Smooth muscle cell (in vitro differentiated cells): ENCODE measurements at regions not wholly inside any gene's neighbourhood (a gene's known extent, or its start where the extent isn't known, plus 50 kb on each side); places are given as distances from the start of the nearest gene placed in this dataset.

Experiments
- DNase-seq: peaks from one replicate; lab custom pipeline; 2025; ENCODE audit not compliant: unreplicated experiment; lab: John Stamatoyannopoulos, UW
- H2AFZ ChIP-seq: fragments of 200-600 bp; sonication (generic); 2 replicates; pipeline ENCODE4 v1.6.0; 2016; ENCODE audit warnings: antibody characterized with exemption, low read depth, mild to moderate bottlenecking
- H3F3A ChIP-seq: fragments of 200-600 bp; sonication (generic); 2 replicates; pipeline ENCODE4 v1.6.0; 2017; ENCODE audit warnings: antibody characterized with exemption, low read depth
- H3K27ac ChIP-seq: fragments of 200-600 bp; sonication (generic); 2 replicates; pipeline ENCODE4 v1.5.1; 2016; ENCODE audit warnings: low read depth, mild to moderate bottlenecking
- H3K27me3 ChIP-seq: fragments of 200-600 bp; sonication (generic); 2 replicates; pipeline ENCODE4 v1.6.1; 2016; ENCODE audit warnings: low read depth, mild to moderate bottlenecking
- H3K36me3 ChIP-seq: fragments of 200-600 bp; sonication (generic); 2 replicates; pipeline ENCODE4 v1.5.1; 2016; ENCODE audit warnings: low read depth
- H3K4me1 ChIP-seq: fragments of 200-600 bp; sonication (generic); 2 replicates; pipeline ENCODE4 v1.5.1; 2016; ENCODE audit warnings: low read depth
- H3K4me2 ChIP-seq: fragments of 200-600 bp; sonication (generic); 2 replicates; pipeline ENCODE4 v1.6.0; 2016; ENCODE audit warnings: mild to moderate bottlenecking
- H3K4me3 ChIP-seq: fragments of 200-600 bp; sonication (generic); 2 replicates; pipeline ENCODE4 v1.5.1; 2016; ENCODE audit warnings: mild to moderate bottlenecking
- H3K79me2 ChIP-seq: fragments of 200-600 bp; sonication (generic); 2 replicates; pipeline ENCODE4 v1.6.0; 2016; ENCODE audit warnings: low read depth, mild to moderate bottlenecking
- H3K9ac ChIP-seq: fragments of 200-600 bp; sonication (generic); 2 replicates; pipeline ENCODE4 v1.6.0; 2016; ENCODE audit warnings: low read depth
- H3K9me3 ChIP-seq: fragments of 200-600 bp; sonication (generic); replicated peaks from 2 replicates; pipeline ENCODE4 v1.5.1; 2016; ENCODE audit warnings: low read depth
- H4K20me1 ChIP-seq: fragments of 200-600 bp; sonication (generic); 2 replicates; pipeline ENCODE4 v1.6.0; 2016; ENCODE audit warnings: low read depth
- WGBS: methylation state at CpG from one replicate; pipeline ENCODE4 v1.1.7; 2016; ENCODE audit warnings: low lambda C conversion rate; 5-methylcytosine and 5-hydroxymethylcytosine counted together
- TF ChIP-seq, protein P1 (sequence below): fragments of 200-600 bp; sonication (generic); IDR thresholded peaks from 2 replicates; pipeline ENCODE4 v1.5.1; 2017; ENCODE audit warnings: borderline replicate concordance, mild to moderate bottlenecking, antibody characterized with exemption; ENCODE audit not compliant: insufficient read depth, poor library complexity, severe bottlenecking

DNA sequence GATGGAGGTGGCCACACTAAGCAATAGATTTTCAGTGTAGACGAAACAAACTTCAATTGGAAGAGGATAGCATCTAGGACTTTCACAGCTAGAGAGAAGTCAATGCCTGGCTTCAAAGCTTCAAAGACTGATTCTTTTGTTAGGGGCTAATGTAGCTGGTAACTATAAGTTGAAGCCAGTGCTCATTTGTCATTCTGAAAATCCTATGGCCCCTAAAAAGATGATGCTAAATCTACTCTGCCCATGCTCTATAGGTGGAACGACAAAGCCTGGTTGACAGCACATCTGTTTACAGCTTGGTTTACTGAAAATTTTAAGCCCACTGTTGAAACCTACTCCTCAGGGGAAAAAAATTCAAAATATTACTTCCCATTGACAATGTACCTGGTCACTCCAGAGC, 226.7 kb downstream of the BCAS1 start:
- DNase-seq = no peak
- Histone ChIP-seq H3K79me2 (no peaks in the 10 kb centered on the region), H3K9me3 (no peaks in the 10 kb centered on the region), H3K36me3 (no peaks in the 10 kb centered on the region), H3K27me3 (no peaks in the 10 kb centered on the region), H3K9ac (no peak overlapping the region), H3F3A (no peaks in the 10 kb centered on the region), H3K27ac (no peak overlapping the region), H3K4me2 (no peak overlapping the region), H3K4me3 (no peak overlapping the region), H3K4me1 (peaks cover 17% of the 10 kb centered on the region), H4K20me1 (no peaks in the 10 kb centered on the region), H2AFZ (no peak overlapping the region)
- 100% methylated on average over 2 of the region's 2 CpGs for WGBS
- TF ChIP-seq, protein P1, sequence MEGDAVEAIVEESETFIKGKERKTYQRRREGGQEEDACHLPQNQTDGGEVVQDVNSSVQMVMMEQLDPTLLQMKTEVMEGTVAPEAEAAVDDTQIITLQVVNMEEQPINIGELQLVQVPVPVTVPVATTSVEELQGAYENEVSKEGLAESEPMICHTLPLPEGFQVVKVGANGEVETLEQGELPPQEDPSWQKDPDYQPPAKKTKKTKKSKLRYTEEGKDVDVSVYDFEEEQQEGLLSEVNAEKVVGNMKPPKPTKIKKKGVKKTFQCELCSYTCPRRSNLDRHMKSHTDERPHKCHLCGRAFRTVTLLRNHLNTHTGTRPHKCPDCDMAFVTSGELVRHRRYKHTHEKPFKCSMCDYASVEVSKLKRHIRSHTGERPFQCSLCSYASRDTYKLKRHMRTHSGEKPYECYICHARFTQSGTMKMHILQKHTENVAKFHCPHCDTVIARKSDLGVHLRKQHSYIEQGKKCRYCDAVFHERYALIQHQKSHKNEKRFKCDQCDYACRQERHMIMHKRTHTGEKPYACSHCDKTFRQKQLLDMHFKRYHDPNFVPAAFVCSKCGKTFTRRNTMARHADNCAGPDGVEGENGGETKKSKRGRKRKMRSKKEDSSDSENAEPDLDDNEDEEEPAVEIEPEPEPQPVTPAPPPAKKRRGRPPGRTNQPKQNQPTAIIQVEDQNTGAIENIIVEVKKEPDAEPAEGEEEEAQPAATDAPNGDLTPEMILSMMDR = no peak

DNA sequence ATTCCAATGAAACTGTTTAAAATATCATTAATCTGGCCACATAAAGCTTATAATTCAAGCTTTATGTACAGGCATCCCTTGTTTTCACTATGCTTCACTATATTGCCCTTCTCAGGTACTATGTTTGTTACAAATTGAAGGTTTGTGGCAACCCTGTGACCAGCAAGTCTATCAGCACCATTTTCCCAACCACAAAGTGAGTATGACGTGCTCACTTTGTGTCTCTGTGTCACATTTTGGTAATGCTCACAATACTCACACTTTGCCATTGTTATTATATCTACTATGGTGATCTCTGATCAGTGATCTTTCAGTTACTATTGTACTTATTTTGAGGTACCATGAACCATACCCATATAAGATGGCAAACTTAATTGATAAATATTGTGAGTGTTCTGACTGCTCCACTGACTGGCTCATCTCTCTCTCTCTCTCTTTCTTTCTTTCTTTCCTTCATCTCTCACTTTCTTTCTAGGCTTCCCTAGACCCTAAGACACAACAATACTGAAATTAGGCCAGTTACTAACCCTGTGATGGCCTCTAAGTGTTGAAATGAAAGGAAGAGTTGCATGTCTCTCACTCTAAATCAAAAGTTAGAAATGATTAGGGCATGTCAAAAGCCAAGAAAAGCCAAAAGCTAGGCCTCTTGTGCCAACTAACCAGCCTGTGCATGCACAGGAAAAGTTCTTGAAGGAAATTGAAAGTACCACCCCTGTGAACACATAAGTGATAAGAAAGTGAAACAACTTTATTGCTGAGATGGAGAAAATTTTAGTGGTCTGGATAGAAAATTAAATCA, 227.9 kb downstream of the BCAS1 start:
- Histone ChIP-seq H4K20me1 (no peaks in the 10 kb centered on the region), H3K27me3 (no peaks in the 10 kb centered on the region), H3K4me1 (peaks cover 10% of the 10 kb centered on the region), H3F3A (no peaks in the 10 kb centered on the region), H3K9ac (no peak overlapping the region), H3K4me3 (no peak overlapping the region), H2AFZ (no peak overlapping the region), H3K36me3 (no peaks in the 10 kb centered on the region), H3K4me2 (no peak overlapping the region), H3K9me3 (no peaks in the 10 kb centered on the region), H3K79me2 (no peaks in the 10 kb centered on the region), H3K27ac (no peak overlapping the region)
- no peak for DNase-seq
- TF ChIP-seq, protein P1 = no peak
- WGBS = 97% methylated on average over 1 of the region's 1 CpG

DNA sequence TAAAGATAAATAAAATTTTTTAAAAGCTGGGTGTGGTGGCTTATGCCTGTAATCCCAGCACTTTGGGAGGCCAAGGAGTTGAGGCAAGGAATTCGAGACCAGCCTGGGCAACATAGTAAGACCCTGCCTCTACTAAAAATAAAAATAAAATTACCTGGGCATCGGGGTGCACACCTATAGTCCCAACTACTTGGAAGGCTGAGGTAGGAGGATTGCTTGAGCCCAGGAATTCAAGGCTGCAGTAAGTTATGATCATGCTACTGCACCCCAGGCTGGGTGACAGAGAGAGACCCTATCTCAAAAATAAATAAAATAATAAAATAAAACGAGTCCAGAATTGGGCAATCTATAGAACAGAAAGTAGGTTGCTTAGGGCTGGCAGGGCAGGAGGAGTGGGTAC, 228.7 kb downstream of the BCAS1 start:
- Histone ChIP-seq H3F3A (no peaks in the 10 kb centered on the region), H3K4me1 (peaks cover 3% of the 10 kb centered on the region), H3K27me3 (no peaks in the 10 kb centered on the region), H3K9ac (no peak overlapping the region), H3K27ac (no peak overlapping the region), H3K9me3 (no peaks in the 10 kb centered on the region), H3K79me2 (no peaks in the 10 kb centered on the region), H4K20me1 (no peaks in the 10 kb centered on the region), H3K4me2 (no peak overlapping the region), H3K4me3 (no peak overlapping the region), H2AFZ (no peak overlapping the region), H3K36me3 (no peaks in the 10 kb centered on the region)
- DNase-seq = no peak
- TF ChIP-seq, protein P1 = no peak
- WGBS = 63% methylated on average over 3 of the region's 3 CpGs

DNA sequence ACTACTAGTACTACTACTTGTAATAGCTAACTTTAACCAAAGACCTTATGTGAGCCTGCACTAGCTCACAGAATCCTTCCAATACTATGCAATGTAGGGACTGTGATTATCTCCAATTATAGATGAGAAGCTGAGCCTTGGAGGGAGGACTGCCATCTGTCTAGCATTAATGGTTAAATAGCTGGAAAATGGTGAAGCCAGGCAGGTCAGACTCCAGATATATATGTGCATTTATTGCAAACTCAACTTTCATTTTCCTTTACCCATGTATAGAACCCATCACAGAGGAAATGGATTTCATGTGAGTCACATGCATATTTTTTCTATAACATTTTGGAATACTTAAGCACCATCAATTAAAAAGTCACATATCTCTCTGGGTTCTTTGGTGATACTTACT, 229.9 kb downstream of the BCAS1 start:
- no peaks in the 10 kb centered on the region for H3K79me2 ChIP-seq

More for the DNA sequence above, 229.9 kb downstream of the BCAS1 start:
- Histone ChIP-seq H3K4me1 (peaks cover 3% of the 10 kb centered on the region), H3K27ac (no peak overlapping the region), H3K4me3 (no peak overlapping the region), H3K4me2 (no peak overlapping the region), H3K9ac (no peak overlapping the region), H3K36me3 (no peaks in the 10 kb centered on the region), H3K9me3 (no peaks in the 10 kb centered on the region), H3K27me3 (no peaks in the 10 kb centered on the region), H4K20me1 (no peaks in the 10 kb centered on the region), H2AFZ (no peak overlapping the region), H3F3A (no peaks in the 10 kb centered on the region)
- TF ChIP-seq, protein P1 = no peak
- DNase-seq = no peak
